Type B pancreatic cell (in vitro differentiated cells): ENCODE measurements at regions not wholly inside any gene's neighbourhood (a gene's known extent, or its start where the extent isn't known, plus 50 kb on each side); places are given as distances from the start of the nearest gene placed in this dataset.

Experiments used
- DNase-seq: peaks from one replicate; pipeline ENCODE4 v3.0.0; 2021; ENCODE audit warnings: mixed read lengths; ENCODE audit not compliant: unreplicated experiment; ENCODE audit errors: extremely low spot score
- H3K27ac Mint-ChIP-seq: 2 replicates; pipeline ENCODE4 v1.8.0; 2021; ENCODE audit warnings: mild to moderate bottlenecking, mixed read lengths
- H3K27me3 Mint-ChIP-seq: 2 replicates; pipeline ENCODE4 v1.8.0; 2021; ENCODE audit warnings: mixed read lengths
- H3K36me3 Mint-ChIP-seq: 2 replicates; pipeline ENCODE4 v1.8.0; 2021; ENCODE audit warnings: mixed read lengths
- H3K4me1 Mint-ChIP-seq: one replicate; pipeline ENCODE4 v1.8.0; 2021; ENCODE audit warnings: mixed read lengths; ENCODE audit not compliant: unreplicated experiment
- H3K4me3 Mint-ChIP-seq: 2 replicates; pipeline ENCODE4 v1.8.0; 2021; ENCODE audit warnings: mild to moderate bottlenecking, mixed read lengths
- H3K9me3 Mint-ChIP-seq: 2 replicates; pipeline ENCODE4 v1.8.0; 2021; ENCODE audit warnings: mixed read lengths
- TF ChIP-seq, protein P1 (sequence below): fragments of 200-600 bp; sonication (generic); conservative IDR thresholded peaks from 2 replicates; pipeline ENCODE4 v1.5.0; 2021; ENCODE audit warnings: antibody characterized with exemption, mild to moderate bottlenecking

DNA sequence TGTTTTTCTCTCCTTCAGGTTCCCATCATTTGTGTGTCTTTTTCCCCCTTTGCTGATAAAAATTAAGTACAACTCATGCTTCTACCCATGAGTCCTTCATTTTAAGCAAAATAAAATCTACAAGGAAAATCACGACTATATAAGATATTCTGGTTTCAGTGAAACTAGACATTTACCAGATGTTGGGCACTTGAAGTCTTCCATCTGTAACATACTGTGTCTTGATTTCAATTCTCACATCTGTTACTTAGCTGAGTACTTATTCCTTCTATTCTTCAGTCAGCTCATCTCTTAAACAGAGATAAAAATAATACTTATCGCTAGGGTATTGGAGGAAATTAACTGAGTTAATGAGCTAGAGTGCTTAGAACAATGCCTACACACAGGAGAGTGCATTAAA is 893.0 kb upstream of the SOX9 start:
- no peaks in the 10 kb centered on the region for H3K27me3 Mint-ChIP-seq

DNA sequence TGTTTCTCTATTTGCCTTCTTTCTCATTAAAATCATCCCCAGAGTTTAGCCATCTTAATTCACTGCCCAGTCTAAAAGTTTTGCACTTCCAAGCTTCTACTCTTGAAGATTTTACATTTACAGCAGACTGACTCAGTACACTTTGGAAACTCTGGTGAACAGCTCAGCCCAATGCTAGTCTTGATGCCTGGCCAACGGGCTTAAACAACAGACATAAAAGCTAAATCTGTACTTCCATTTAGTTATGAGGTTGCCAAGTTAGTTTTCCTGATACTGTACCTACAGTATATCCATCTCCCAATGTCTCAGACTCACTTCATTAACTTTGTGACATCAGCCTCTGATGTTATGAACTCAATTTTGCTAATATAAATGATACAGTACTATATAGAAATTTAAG is 891.8 kb upstream of the SOX9 start:
- Mint-ChIP-seq H3K4me3 (no peak overlapping the region), H3K4me1 (peaks cover 12% of the 10 kb centered on the region), H3K9me3 (no peaks in the 10 kb centered on the region), H3K27ac (no peak overlapping the region), H3K27me3 (no peaks in the 10 kb centered on the region), H3K36me3 (no peaks in the 10 kb centered on the region)
- DNase-seq: no peak
- TF ChIP-seq, protein P1, sequence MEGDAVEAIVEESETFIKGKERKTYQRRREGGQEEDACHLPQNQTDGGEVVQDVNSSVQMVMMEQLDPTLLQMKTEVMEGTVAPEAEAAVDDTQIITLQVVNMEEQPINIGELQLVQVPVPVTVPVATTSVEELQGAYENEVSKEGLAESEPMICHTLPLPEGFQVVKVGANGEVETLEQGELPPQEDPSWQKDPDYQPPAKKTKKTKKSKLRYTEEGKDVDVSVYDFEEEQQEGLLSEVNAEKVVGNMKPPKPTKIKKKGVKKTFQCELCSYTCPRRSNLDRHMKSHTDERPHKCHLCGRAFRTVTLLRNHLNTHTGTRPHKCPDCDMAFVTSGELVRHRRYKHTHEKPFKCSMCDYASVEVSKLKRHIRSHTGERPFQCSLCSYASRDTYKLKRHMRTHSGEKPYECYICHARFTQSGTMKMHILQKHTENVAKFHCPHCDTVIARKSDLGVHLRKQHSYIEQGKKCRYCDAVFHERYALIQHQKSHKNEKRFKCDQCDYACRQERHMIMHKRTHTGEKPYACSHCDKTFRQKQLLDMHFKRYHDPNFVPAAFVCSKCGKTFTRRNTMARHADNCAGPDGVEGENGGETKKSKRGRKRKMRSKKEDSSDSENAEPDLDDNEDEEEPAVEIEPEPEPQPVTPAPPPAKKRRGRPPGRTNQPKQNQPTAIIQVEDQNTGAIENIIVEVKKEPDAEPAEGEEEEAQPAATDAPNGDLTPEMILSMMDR: no peak

More for the DNA sequence above, 893.0 kb upstream of the SOX9 start:
- Mint-ChIP-seq H3K4me3 (no peak overlapping the region), H3K4me1 (peaks cover 9% of the 10 kb centered on the region), H3K36me3 (no peaks in the 10 kb centered on the region), H3K27ac (no peak overlapping the region), H3K9me3 (no peaks in the 10 kb centered on the region)
- TF ChIP-seq, protein P1: no peak
- DNase-seq: no peak

DNA sequence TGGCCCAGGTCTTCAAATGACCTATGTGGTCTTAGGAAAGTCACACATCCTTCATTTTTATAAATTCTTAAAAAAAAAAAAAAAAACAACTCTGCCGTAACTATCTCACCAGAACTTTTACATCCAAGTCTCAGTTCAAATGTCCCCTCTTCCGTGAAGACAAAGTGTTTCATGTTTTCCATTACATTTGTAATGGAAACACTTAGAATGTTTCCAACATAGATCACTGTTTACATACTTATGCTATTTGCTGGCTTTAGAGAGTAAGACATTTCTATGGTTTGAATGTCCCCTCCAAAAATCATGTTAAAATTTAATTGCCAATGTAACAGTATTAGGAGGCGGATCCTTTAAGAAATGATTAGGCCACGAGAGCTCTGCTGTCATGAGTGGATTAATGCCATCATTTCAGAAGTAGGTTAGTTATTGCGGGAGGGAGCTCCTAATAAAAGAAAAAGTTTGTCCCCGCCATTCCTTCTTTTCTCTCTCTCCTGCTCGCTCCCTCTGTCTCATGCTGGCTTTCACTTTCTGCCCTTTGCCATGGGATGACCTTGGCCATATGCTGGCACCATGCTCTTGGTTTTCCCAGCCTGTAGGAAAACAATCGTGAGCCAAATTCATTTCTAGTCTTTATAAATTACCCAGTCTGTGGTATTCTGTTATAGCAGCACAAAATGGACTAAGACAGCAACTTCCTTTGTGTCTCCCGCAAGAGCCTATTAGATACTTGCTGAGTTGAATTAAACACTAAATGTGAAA is 887.8 kb upstream of the SOX9 start:
- Mint-ChIP-seq H3K4me1 (peaks cover 3% of the 10 kb centered on the region), H3K36me3 (no peaks in the 10 kb centered on the region), H3K27ac (no peak overlapping the region), H3K9me3 (no peaks in the 10 kb centered on the region), H3K27me3 (peaks cover 4% of the 10 kb centered on the region), H3K4me3 (no peak overlapping the region)
- no peak for DNase-seq
- TF ChIP-seq, protein P1: no peak

DNA sequence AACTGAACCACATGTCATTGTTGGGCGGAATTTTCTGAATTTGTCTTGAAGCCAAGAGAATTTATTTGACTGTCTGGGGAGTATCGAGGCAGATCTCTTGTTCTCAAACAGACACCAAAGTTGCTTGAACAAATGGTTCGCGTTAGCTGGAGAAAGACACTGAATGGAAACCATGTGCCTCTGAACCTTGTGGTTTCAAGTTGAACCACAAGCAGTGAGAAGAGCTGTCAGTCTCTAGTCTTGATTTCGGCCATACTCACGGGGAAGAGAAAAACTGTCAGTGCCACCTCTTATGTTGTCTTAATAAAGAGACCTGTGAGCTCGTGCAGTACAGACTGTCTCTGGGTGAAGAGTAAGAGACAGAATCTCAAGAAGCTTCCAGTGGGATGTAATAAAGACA is 886.5 kb upstream of the SOX9 start:
- H3K36me3 Mint-ChIP-seq: no peaks in the 10 kb centered on the region
- no peak for DNase-seq
- H3K9me3 Mint-ChIP-seq: no peaks in the 10 kb centered on the region
- peaks cover 9% of the 10 kb centered on the region for H3K27me3 Mint-ChIP-seq
- H3K4me3 Mint-ChIP-seq: no peak overlapping the region
- TF ChIP-seq, protein P1: no peak
- peaks cover 3% of the 10 kb centered on the region for H3K4me1 Mint-ChIP-seq
- H3K27ac Mint-ChIP-seq: no peak overlapping the region

DNA sequence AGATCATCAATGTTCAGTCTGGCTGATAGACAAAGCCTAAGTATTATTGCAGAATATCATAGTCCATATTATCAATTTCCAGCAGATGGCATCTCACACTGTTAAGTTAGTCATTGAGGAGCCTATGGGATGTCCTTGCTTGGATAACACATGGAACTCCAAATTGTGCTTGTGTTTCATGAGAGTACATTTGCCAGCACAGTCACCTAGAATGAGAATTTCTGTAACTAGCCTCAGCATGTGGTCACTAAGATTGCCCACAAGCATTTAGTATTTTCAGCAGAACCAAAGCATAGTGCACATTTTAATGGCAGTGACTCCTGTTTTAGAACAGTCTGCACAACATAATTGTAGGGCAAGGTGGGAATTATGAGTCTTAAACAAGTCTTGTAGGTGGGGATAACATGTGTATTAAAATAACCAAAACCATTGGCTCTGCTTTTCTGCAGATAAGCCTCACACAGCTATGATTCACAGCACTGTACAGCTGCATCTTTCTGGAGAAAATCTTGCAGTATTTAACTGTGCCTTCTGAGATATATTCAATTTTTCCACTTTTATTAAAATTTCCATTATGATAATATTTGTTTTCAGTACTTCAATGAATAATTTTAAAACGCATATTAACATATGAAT is 882.8 kb upstream of the SOX9 start:
- Mint-ChIP-seq H3K9me3 (no peaks in the 10 kb centered on the region), H3K36me3 (no peaks in the 10 kb centered on the region), H3K27me3 (peaks cover 15% of the 10 kb centered on the region), H3K4me3 (no peak overlapping the region), H3K4me1 (peaks cover 3% of the 10 kb centered on the region), H3K27ac (no peak overlapping the region)
- DNase-seq: no peak
- TF ChIP-seq, protein P1: peak; percentile 38
